GM19328 (cell line): ENCODE measurements at regions not wholly inside any gene's neighbourhood (a gene's known extent, or its start where the extent isn't known, plus 50 kb on each side); places are given as distances from the start of the nearest gene placed in this dataset.
"Not testable (repeated sequence)": the region's sequence is repeated elsewhere in the genome, so short reads cannot be mapped to it uniquely, and the experiment has no call there.

Source experiments
- ATAC-seq: cut with Tn5 transposase; IDR thresholded peaks from one replicate; pipeline ENCODE4 v1.9.1; 2021; ENCODE audit warnings: mild to moderate bottlenecking, moderate library complexity; ENCODE audit not compliant: unreplicated experiment

- no peak for ATAC-seq
Observed at GRCh38 chr5:81830596-81830995, 79.7 kb upstream of the SSBP2 start.

- no peak for ATAC-seq
Observed at GRCh38 chr5:81829242-81829641, 78.3 kb upstream of the SSBP2 start.

- no peak for ATAC-seq
Observed at GRCh38 chr5:81827500-81827899, 76.6 kb upstream of the SSBP2 start.

- ATAC-seq: no peak
Observed at GRCh38 chr5:81826128-81826527, 75.2 kb upstream of the SSBP2 start.

- no peak for ATAC-seq
Observed at GRCh38 chr5:81825237-81825636, 74.3 kb upstream of the SSBP2 start.

- not testable (repeated sequence) for ATAC-seq
Observed at GRCh38 chr5:81823736-81824135, 72.8 kb upstream of the SSBP2 start.

- ATAC-seq: no peak
Observed at GRCh38 chr5:81820863-81821262, 70.0 kb upstream of the SSBP2 start.

- no peak for ATAC-seq
Observed at GRCh38 chr5:81820318-81820636, 69.4 kb upstream of the SSBP2 start.

- no peak for ATAC-seq
Observed at GRCh38 chr5:81819556-81820317, 68.8 kb upstream of the SSBP2 start.

GRCh38 chr5:81817980-81818379 lies 67.1 kb upstream of the SSBP2 start:
- ATAC-seq: no peak

GRCh38 chr5:81817086-81817485 lies 66.2 kb upstream of the SSBP2 start:
- ATAC-seq: no peak

GRCh38 chr5:81815321-81815720 lies 64.4 kb upstream of the SSBP2 start:
- no peak for ATAC-seq

GRCh38 chr5:81808106-81808505 lies 57.2 kb upstream of the SSBP2 start:
- no peak for ATAC-seq

- ATAC-seq: no peak
Observed at GRCh38 chr5:81805086-81805485, 54.2 kb upstream of the SSBP2 start.

- no peak for ATAC-seq
Observed at GRCh38 chr5:81803812-81804211, 52.9 kb upstream of the SSBP2 start.

- no peak for ATAC-seq
Observed at GRCh38 chr5:81802625-81803024, 51.7 kb upstream of the SSBP2 start.

- no peak for ATAC-seq
Observed at GRCh38 chr5:81802020-81802419, 51.1 kb upstream of the SSBP2 start.

GRCh38 chr5:81800797-81801196 lies 49.9 kb upstream of the SSBP2 start:
- ATAC-seq: no peak
